Stimulated activated CD8-positive, alpha-beta memory T cell treated with anti-CD3 and anti-CD28 coated beads, Interleukin-12 subunit alpha, Interleukin-12 subunit beta, amount 100 ng/mL, for 4 hours (primary cell): ENCODE measurements at regions not wholly inside any gene's neighbourhood (a gene's known extent, or its start where the extent isn't known, plus 50 kb on each side); places are given as distances from the start of the nearest gene placed in this dataset.

Experiments used
- DNase-seq: peaks from one replicate; pipeline ENCODE4 v3.0.0-alpha.2; 2020; ENCODE audit warnings: low read depth

- DNase-seq, result no peak
Observed at GRCh38 chr10:8902926-8903325, 848.4 kb downstream of the GATA3 start.

- no peak for DNase-seq
Observed at GRCh38 chr10:8908013-8908412, 853.5 kb downstream of the GATA3 start.

DNA sequence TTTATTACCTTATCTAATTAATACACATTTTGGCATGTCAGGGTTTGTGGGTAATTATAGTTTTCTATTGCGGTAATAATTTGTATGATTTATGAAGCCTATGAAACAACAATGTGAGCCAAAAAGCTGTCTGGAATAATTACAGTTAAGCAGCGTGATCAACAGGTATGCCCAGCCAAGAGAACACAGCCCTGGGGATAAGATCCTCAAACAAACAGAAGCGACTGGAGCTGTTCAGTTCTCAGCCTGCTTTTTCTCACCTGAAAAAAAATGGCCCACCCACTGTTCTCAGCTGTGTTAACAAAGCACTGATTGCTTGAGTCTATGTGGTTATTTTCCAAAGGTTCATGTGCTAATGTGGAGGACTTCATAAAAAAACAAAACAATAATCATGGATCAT lies 855.8 kb downstream of the GATA3 start:
- DNase-seq, result no peak

GRCh38 chr10:8911032-8911431 lies 856.5 kb downstream of the GATA3 start:
- no peak for DNase-seq

GRCh38 chr10:8912108-8912507 lies 857.6 kb downstream of the GATA3 start:
- DNase-seq, result no peak

- no peak for DNase-seq
Observed at GRCh38 chr10:8913720-8914119, 859.2 kb downstream of the GATA3 start.

DNA sequence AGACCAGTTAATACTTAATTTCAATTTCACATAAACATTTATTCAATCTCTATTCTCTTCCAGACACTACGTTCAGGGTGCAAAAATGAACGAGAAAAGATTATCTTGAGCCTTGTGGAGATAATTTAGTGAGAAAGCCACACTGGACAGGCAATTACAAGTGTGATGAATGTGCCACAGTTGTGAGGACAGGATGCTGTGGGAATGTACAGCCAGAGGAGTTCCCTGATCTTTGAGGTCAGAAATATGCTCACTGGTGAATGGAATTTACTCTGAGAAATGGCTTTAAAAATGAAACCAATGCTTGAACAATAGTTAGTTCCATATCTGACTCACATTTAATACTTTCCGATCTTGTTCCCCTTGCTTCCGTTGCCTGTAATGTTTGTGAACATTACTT lies 864.8 kb downstream of the GATA3 start:
- DNase-seq, result no peak

DNA sequence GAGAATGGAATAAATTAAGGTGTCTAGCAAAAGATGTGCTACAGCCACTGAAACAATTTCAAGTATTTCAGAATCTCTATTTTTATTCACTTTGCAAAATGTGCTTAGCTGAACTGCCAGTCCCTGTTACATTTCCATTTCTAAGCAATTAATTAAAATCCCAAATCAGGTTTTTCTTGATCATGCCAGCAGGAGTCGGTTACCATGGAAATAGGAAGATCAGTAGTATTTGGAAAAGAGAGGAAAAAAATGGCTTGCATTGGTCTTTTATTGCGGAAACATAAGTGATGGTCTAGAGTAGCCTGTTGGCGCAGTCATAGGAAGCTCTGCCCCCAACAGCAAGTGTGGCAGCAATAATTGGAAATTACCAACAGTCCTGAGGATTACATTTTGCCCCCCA lies 867.1 kb downstream of the GATA3 start:
- no peak for DNase-seq

DNA sequence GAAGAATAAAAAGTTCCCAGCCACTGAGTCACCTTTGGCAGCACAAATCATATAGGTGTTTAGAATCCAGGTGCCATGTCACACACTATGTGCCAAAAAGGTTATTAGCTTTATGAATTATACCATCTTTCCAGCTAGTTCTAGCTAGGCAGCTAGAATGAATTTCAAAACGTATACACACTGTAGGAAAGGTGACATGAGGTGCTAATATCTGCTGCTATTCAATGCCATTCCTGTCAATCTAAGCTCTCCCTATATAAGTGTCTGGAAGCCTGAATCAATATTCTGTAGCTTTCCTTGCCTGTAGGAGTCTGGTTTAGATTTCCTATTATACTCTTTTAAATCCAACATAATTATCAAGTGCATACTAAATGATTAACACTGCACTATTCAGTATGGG lies 868.6 kb downstream of the GATA3 start:
- no peak for DNase-seq

GRCh38 chr10:8927705-8928104 lies 873.2 kb downstream of the GATA3 start:
- no peak for DNase-seq

- no peak for DNase-seq
Observed at GRCh38 chr10:8946451-8946850, 892.0 kb downstream of the GATA3 start.

DNA sequence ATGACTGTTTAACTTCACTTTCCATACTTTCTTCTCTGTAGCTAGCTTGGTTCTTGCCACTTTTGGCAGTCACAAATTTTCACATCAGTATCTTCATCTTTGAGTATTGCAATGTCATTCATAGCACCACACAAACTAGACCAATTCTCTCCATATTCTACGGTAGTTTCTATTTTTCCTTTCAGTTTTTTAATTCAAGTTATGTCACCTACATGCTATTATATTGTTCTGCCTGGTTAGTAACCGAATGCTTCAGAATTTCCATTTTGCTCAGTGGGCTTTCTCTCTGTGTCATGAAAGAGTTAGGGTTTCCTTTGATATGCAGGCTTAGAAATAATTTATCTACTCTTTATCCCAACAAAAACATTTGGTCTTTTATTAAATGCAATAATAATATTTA lies 896.5 kb downstream of the GATA3 start:
- no peak for DNase-seq

GRCh38 chr10:8951440-8952089 lies 897.1 kb downstream of the GATA3 start:
- DNase-seq, result no peak

- no peak for DNase-seq
Observed at GRCh38 chr10:8956400-8956799, 901.9 kb downstream of the GATA3 start.

DNA sequence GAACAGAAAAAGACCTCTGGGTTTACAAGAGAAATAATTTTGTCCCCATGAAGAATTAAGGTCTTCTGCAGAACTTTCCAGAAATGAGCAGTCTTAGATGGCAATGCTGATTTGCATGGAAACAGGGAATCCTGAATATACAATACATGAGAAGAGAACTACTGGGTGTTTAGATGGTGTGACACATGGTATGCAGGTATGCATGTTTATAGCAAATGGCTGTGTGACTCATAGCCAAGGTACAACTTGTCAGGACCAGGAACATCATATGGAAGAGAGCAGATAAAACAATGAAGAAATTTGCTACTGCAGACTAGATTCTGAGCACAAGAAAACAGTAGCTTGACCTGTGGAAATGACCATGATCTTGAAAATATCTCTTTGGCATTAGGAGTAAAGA lies 907.8 kb downstream of the GATA3 start:
- DNase-seq, result no peak

DNA sequence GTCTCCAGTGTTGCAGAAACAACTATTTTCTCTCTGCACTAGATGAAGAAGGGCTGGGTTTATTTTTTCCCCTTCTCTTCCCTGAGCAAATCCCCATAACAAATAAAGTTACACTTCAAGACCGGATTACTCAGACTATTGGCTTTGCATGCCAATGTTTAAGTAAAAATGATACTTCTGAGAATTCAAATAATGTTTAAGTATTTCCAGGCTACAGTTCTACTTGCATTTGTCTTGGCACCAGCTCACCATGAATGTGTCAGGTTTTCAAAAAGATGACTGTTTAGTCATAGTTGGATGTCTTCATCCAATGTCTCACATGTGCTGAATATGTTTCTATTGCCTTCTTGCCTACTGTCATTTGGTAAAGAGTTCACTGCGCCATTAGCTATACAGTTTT lies 912.6 kb downstream of the GATA3 start:
- no peak for DNase-seq

GRCh38 chr10:8969853-8970252 lies 915.4 kb downstream of the GATA3 start:
- no peak for DNase-seq

GRCh38 chr10:8975535-8975934 lies 921.0 kb downstream of the GATA3 start:
- DNase-seq, result no peak

- DNase-seq, result no peak
Observed at GRCh38 chr10:8978100-8978499, 923.6 kb downstream of the GATA3 start.

- no peak for DNase-seq
Observed at GRCh38 chr10:8979976-8980375, 925.5 kb downstream of the GATA3 start.

DNA sequence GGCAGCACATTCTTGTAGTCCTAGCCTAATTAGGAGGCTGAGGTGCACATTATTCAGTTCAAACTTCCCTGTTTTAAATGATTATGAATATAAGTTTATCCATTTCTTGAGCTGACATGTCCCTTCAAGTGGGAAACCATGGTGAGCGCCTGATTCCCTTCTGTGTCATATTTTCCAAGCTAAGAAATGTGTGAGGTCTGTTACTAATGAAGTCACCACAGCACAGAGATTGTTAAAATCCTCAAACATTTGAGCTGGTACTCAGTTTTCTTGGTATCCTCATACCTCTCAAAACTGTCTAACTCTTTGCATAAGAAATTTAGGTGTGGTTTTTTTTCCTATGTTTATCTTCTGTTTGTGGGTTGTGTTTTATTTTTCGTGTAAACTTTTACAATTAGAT lies 926.8 kb downstream of the GATA3 start:
- no peak for DNase-seq

DNA sequence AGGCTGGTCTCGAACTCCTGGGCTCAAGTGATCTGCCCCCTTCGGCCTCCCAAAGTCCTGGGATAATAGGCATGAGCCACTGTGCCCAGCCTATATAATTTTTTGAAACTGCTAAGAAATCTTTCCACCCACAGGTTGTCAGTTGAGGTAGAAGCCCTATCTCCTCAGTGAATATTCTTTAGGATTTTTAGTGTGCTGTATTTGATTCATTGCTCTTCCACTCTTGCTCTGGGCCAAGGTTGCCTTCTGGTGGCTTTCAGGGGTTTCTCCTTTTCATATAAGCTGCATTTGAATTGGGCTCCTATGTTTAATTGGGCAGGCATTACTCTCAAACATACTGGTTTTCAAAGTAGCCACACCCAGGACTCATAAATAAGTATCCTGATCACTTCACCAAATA lies 931.2 kb downstream of the GATA3 start:
- DNase-seq, result no peak

DNA sequence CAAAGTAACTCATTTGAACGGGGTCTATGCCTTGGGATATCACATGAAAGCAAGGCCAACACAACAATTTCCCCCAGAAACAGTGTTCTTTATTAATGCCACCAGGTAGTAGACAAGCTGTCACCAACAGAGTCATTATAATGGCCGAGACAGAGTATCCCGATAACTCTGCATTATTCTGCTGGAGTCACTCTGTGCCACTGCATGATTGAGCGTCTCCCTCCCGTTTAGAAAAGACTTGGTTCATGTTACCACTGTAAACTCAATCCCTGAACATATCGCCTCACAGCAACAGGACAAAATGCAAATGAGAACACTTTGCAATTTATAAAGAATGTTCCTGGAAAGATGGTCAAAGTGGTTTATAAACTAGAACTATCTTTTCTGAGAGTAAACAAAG lies 932.5 kb downstream of the GATA3 start:
- no peak for DNase-seq

GRCh38 chr10:8987712-8988111 lies 933.2 kb downstream of the GATA3 start:
- no peak for DNase-seq
